ENCODE measurements at regions not wholly inside any gene's neighbourhood (a gene's known extent, or its start where the extent isn't known, plus 50 kb on each side); places are given as distances from the start of the nearest gene placed in this dataset.
"Not testable (repeated sequence)": the region's sequence is repeated elsewhere in the genome, so short reads cannot be mapped to it uniquely, and the experiment has no call there.

DNA sequence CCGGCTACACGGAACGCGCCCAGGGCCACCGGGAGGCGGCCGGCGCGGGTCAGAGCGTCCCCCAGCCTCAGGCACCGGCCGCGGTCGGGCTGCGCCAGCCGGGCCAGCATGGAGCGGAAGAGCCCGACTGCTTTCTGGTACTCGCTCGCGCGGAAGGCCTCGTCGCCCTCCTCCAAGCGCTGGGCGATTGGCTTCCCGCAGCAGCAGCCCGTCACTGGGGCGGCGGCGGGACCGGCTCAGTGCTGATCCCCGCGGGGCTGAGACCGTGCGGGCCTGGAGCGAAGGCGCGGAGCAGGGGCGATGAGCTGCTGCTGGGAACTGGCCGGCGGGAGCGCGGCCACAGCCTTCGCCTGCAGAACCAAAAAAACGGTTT is 92.8 kb downstream of the POTEC start:
- TF ChIP-seq POLR2A (IDR thresholded peaks at IDR 0.05): peak in 2 of 3 donors; percentile 25 to 44
- TF ChIP-seq CTCF (IDR thresholded peaks at IDR 0.05): not testable (repeated sequence)
